PC-3 (cell line): ENCODE measurements at regions not wholly inside any gene's neighbourhood (a gene's known extent, or its start where the extent isn't known, plus 50 kb on each side); places are given as distances from the start of the nearest gene placed in this dataset.

ENCODE experiments used
- ATAC-seq: fragments of 200-7000 bp; cut with Tn5 transposase; 2 replicates; pipeline ENCODE4 v1.9.1; 2020; ENCODE audit warnings: mild to moderate bottlenecking, moderate library complexity
- BruUV-seq: library from RNA; stranded (reverse); fragments of 400-500 nt; replicated peaks from 2 replicates; lab custom pipeline; 2021; lab: Mats Ljungman, UMichigan
- CTCF ChIA-PET: fragments of 300-600 bp; sonication (Branson Sonifier 250); formaldehyde crosslinking; loops from one replicate; lab custom pipeline; 2022; ENCODE audit warnings: antibody characterized with exemption; lab: Charles Lee
- POLR2A ChIA-PET: fragments of 300-600 bp; sonication (Branson Sonifier 250); formaldehyde crosslinking; loops from one replicate; lab custom pipeline; 2022; ENCODE audit warnings: antibody characterized with exemption; ENCODE audit not compliant: unreplicated experiment; lab: Charles Lee
- DNase-seq: peaks from one replicate; pipeline ENCODE4 v3.0.0-alpha.2; 2015
- H2AFZ ChIP-seq: fragments of 300-600 bp; sonication (generic); 2 replicates; pipeline ENCODE4 v1.6.0; 2016; ENCODE audit warnings: antibody characterized with exemption, low read length
- H3F3A ChIP-seq: fragments of 300-600 bp; sonication (generic); one replicate; pipeline ENCODE4 v1.6.0; 2017; ENCODE audit warnings: antibody characterized with exemption, low read length, control low read depth, mild to moderate bottlenecking; ENCODE audit not compliant: unreplicated experiment
- H3K27ac ChIP-seq: fragments of 300-600 bp; sonication (generic); 2 replicates; pipeline ENCODE4 v1.5.1; 2016; ENCODE audit warnings: mild to moderate bottlenecking, low read length
- H3K27me3 ChIP-seq: fragments of 300-600 bp; sonication (generic); 2 replicates; pipeline ENCODE4 v1.6.1; 2016; ENCODE audit warnings: low read length, mixed read lengths
- H3K36me3 ChIP-seq: fragments of 300-600 bp; sonication (generic); 2 replicates; pipeline ENCODE4 v1.6.1; 2016; ENCODE audit warnings: low read depth, mixed run types, low read length, mixed read lengths
- H3K4me1 ChIP-seq: fragments of 300-600 bp; sonication (generic); 2 replicates; pipeline ENCODE4 v1.5.1; 2016; ENCODE audit warnings: low read length; ENCODE audit not compliant: insufficient read depth
- H3K4me2 ChIP-seq: fragments of 300-600 bp; sonication (generic); 2 replicates; pipeline ENCODE4 v1.6.0; 2016; ENCODE audit warnings: low read length
- H3K4me3 ChIP-seq: fragments of 300-600 bp; sonication (generic); 2 replicates; pipeline ENCODE4 v1.5.1; 2016; ENCODE audit warnings: mild to moderate bottlenecking, low read length, mixed read lengths
- H3K79me2 ChIP-seq: fragments of 300-600 bp; sonication (generic); 2 replicates; pipeline ENCODE4 v1.6.1; 2017; ENCODE audit warnings: low read length, mixed read lengths
- H3K9ac ChIP-seq: fragments of 300-600 bp; sonication (generic); 2 replicates; pipeline ENCODE4 v1.6.0; 2016; ENCODE audit warnings: mild to moderate bottlenecking, low read length
- H3K9me2 ChIP-seq: fragments of 300-600 bp; sonication (generic); replicated peaks from 2 replicates; pipeline ENCODE4 v1.6.1; 2016; ENCODE audit warnings: mixed run types, low read length, mixed read lengths
- H3K9me3 ChIP-seq: fragments of 300-600 bp; sonication (generic); 2 replicates; pipeline ENCODE4 v1.6.1; 2016; ENCODE audit warnings: low read length, mixed read lengths
- H4K20me1 ChIP-seq: fragments of 300-600 bp; sonication (generic); 2 replicates; pipeline ENCODE4 v1.6.1; 2016; ENCODE audit warnings: low read length, mixed read lengths
- CTCF ChIP-seq: fragments of 300-600 bp; sonication (generic); conservative IDR thresholded peaks from 2 replicates; pipeline ENCODE4 v1.5.1; 2017; ENCODE audit warnings: antibody characterized with exemption, low read depth, mild to moderate bottlenecking, low read length
- EZH2 ChIP-seq: fragments of 300-600 bp; sonication (generic); IDR thresholded peaks from one replicate; pipeline ENCODE4 v1.6.1; 2017; ENCODE audit warnings: antibody characterized with exemption, mild to moderate bottlenecking, low read length; ENCODE audit not compliant: unreplicated experiment
- EZH2phosphoT487 ChIP-seq: fragments of 300-600 bp; sonication (generic); IDR thresholded peaks from 2 replicates; pipeline ENCODE4 v1.6.1; 2018; ENCODE audit warnings: mild to moderate bottlenecking, antibody characterized with exemption, low read length, borderline replicate concordance
- intact Hi-C: fragments of 100-400 bp; cut with micrococcal nuclease; formaldehyde crosslinking; loops from 2 replicates; pipeline ENCODE4 v1.9.0; 2023

GRCh38 chr6:56900784-56901183, 54.1 kb upstream of the BEND6 start:
- ATAC-seq (no peak), DNase-seq (no peak)
- H3K27me3 ChIP-seq: no peaks in the 10 kb centered on the region
- BruUV-seq: no TSS peak
- no peak overlapping the region for H2AFZ ChIP-seq
- ChIA-PET POLR2A (no interaction called here), CTCF (no interaction called here)
- no peak overlapping the region for H3K4me3 ChIP-seq
- H3K79me2 ChIP-seq: no peaks in the 10 kb centered on the region
- H3K9ac ChIP-seq: no peak overlapping the region
- no peaks in the 10 kb centered on the region for H3K9me2 ChIP-seq
- H4K20me1 ChIP-seq: no peaks in the 10 kb centered on the region
- no peaks in the 10 kb centered on the region for H3F3A ChIP-seq
- peaks cover 3% of the 10 kb centered on the region; the same call in 1 of the 2 replicates for H3K36me3 ChIP-seq
- H3K27ac ChIP-seq: no peak overlapping the region
- H3K9me3 ChIP-seq: no peaks in the 10 kb centered on the region
- peaks cover 20% of the 10 kb centered on the region for H3K4me1 ChIP-seq
- no peak for TF ChIP-seq CTCF
- TF ChIP-seq EZH2phosphoT487: no peak
- TF ChIP-seq EZH2: no peak
- H3K4me2 ChIP-seq: no peak overlapping the region
- intact Hi-C loops: loop anchor here (5.0 kb wide), 1 partner anchor 272 kb away; the partner anchor contains the start of gene BAG2

DNA sequence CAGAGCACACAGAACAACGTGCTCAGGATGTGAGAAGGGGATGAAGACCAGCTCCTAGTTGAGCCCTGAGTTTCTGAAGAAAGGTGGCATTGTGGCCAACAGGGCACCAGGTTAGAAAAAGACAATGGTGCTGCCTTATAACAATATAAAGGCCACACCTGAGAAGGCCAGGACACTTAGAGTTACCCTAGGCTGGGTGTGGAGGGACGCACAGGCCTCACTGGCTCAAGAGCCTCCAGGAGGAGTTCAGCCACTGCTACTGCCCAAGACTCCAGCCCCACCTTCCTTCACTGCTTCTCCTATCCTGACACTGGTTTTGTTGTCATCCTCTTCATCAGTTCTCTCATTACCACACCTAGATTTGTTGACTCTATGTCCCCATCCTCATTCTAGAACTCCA, 55.2 kb upstream of the BEND6 start:
- intact Hi-C loops: loop anchor here (5.0 kb wide), 2 partner anchors 37 to 273 kb away; partner anchors contain the start of gene BAG2
- no peak overlapping the region for H2AFZ ChIP-seq
- ATAC-seq: peak; percentile 23

More for the DNA sequence above, 55.2 kb upstream of the BEND6 start:
- ChIA-PET CTCF (no interaction called here), POLR2A (no interaction called here)
- Histone ChIP-seq H3K36me3 (peaks cover 3% of the 10 kb centered on the region; the same call in 1 of the 2 replicates), H3K79me2 (no peaks in the 10 kb centered on the region), H3F3A (no peaks in the 10 kb centered on the region), H3K4me3 (no peak overlapping the region), H3K9me3 (no peaks in the 10 kb centered on the region), H3K4me1 (peaks cover 20% of the 10 kb centered on the region), H3K9ac (no peak overlapping the region), H3K9me2 (no peaks in the 10 kb centered on the region), H3K27ac (no peak overlapping the region), H3K27me3 (no peaks in the 10 kb centered on the region), H3K4me2 (no peak overlapping the region), H4K20me1 (no peaks in the 10 kb centered on the region)
- no TSS peak for BruUV-seq
- DNase-seq: no peak
- TF ChIP-seq EZH2 (no peak), EZH2phosphoT487 (no peak), CTCF (no peak)
